ENCODE measurements at regions not wholly inside any gene's neighbourhood (a gene's known extent, or its start where the extent isn't known, plus 50 kb on each side); places are given as distances from the start of the nearest gene placed in this dataset.

GRCh38 chr11:27216270-27217149 lies 146.5 kb downstream of the CCDC34 start:
- no peak for DNase-seq (ENCODE audit: low read depth in 2 of 3, low spot score in 2 of 3)

GRCh38 chr11:27215471-27216269 lies 147.3 kb downstream of the CCDC34 start:
- no peak for DNase-seq (ENCODE audit: low read depth in 2 of 3, low spot score in 2 of 3)

GRCh38 chr11:27214713-27215112 lies 148.3 kb downstream of the CCDC34 start:
- no peak for DNase-seq (ENCODE audit: low read depth in 2 of 3, low spot score in 2 of 3)

GRCh38 chr11:27213232-27213660 lies 149.8 kb downstream of the CCDC34 start:
- no peak for DNase-seq (ENCODE audit: low read depth in 2 of 3, low spot score in 2 of 3)

- DNase-seq (ENCODE audit: low read depth in 2 of 3, low spot score in 2 of 3), result no peak
These were observed 150.7 kb downstream of the CCDC34 start for GRCh38 chr11:27212248-27212780.

- no peak for DNase-seq (ENCODE audit: low read depth in 2 of 3, low spot score in 2 of 3)
These were observed 151.5 kb downstream of the CCDC34 start for GRCh38 chr11:27211370-27212127.

- DNase-seq (ENCODE audit: low read depth in 2 of 3, low spot score in 2 of 3), result no peak
These were observed 152.5 kb downstream of the CCDC34 start for GRCh38 chr11:27210531-27210930.

GRCh38 chr11:27209562-27210005 lies 153.4 kb downstream of the CCDC34 start:
- DNase-seq (ENCODE audit: low read depth in 2 of 3, low spot score in 2 of 3), result no peak

GRCh38 chr11:27208846-27209245 lies 154.2 kb downstream of the CCDC34 start:
- DNase-seq (ENCODE audit: low read depth in 2 of 3, low spot score in 2 of 3), result no peak

- DNase-seq (ENCODE audit: low read depth in 2 of 3, low spot score in 2 of 3), result no peak
These were observed 155.9 kb downstream of the CCDC34 start for GRCh38 chr11:27207025-27207650.

- no peak for DNase-seq (ENCODE audit: low read depth in 2 of 3, low spot score in 2 of 3)
These were observed 157.0 kb downstream of the CCDC34 start for GRCh38 chr11:27205779-27206570.

- DNase-seq (ENCODE audit: low read depth in 2 of 3, low spot score in 2 of 3), result no peak
These were observed 157.8 kb downstream of the CCDC34 start for GRCh38 chr11:27205250-27205649.

- DNase-seq (ENCODE audit: low read depth in 2 of 3, low spot score in 2 of 3), result no peak
These were observed 158.5 kb downstream of the CCDC34 start for GRCh38 chr11:27204529-27204928.

GRCh38 chr11:27203077-27203647 lies 159.9 kb downstream of the CCDC34 start:
- no peak for DNase-seq (ENCODE audit: low read depth in 2 of 3, low spot score in 2 of 3)

- no peak for DNase-seq (ENCODE audit: low read depth in 2 of 3, low spot score in 2 of 3)
These were observed 161.1 kb downstream of the BBOX1 start for GRCh38 chr11:27201454-27202302.

- DNase-seq (ENCODE audit: low read depth in 2 of 3, low spot score in 2 of 3), result no peak
These were observed 160.3 kb downstream of the BBOX1 start for GRCh38 chr11:27200779-27201453.

GRCh38 chr11:27196203-27196897 lies 155.7 kb downstream of the BBOX1 start:
- no peak for DNase-seq (ENCODE audit: low read depth in 2 of 3, low spot score in 2 of 3)
